Fibroblast of pulmonary artery (primary cell): ENCODE measurements at regions not wholly inside any gene's neighbourhood (a gene's known extent, or its start where the extent isn't known, plus 50 kb on each side); places are given as distances from the start of the nearest gene placed in this dataset.

Experiments used
- DNase-seq: peaks from one replicate; pipeline ENCODE4 v3.0.0-alpha.2; 2010; ENCODE audit warnings: low read depth
- H3K4me3 ChIP-seq: replicated peaks from 2 replicates; pipeline ENCODE4 v1.5.1; 2011; ENCODE audit warnings: low read depth, mild to moderate bottlenecking, control low read depth, low read length, moderate library complexity
- CTCF ChIP-seq: IDR thresholded peaks from 2 replicates; pipeline ENCODE4 v1.5.1; 2011; ENCODE audit warnings: mild to moderate bottlenecking, control low read depth, low read length, inconsistent platforms; ENCODE audit errors: missing control alignments

- no peak for TF ChIP-seq CTCF
- no peak for DNase-seq
- H3K4me3 ChIP-seq: no peak overlapping the region
Observed at GRCh38 chr15:47218295-47218694, 499.0 kb upstream of the SEMA6D start.

- no peak for DNase-seq
- no peak for TF ChIP-seq CTCF
- no peak overlapping the region for H3K4me3 ChIP-seq
Observed at GRCh38 chr15:47244361-47244760, 472.9 kb upstream of the SEMA6D start.

- no peak for TF ChIP-seq CTCF
- no peak overlapping the region for H3K4me3 ChIP-seq
- no peak for DNase-seq
Observed at GRCh38 chr15:47246317-47246716, 471.0 kb upstream of the SEMA6D start.

GRCh38 chr15:47258521-47258920 lies 458.8 kb upstream of the SEMA6D start:
- DNase-seq: no peak
- H3K4me3 ChIP-seq: no peak overlapping the region
- no peak for TF ChIP-seq CTCF

- no peak overlapping the region for H3K4me3 ChIP-seq
Observed at GRCh38 chr15:47265686-47266085, 451.6 kb upstream of the SEMA6D start.

GRCh38 chr15:47266566-47266965 lies 450.7 kb upstream of the SEMA6D start:
- TF ChIP-seq CTCF: no peak
- no peak for DNase-seq
- H3K4me3 ChIP-seq: no peak overlapping the region

More at GRCh38 chr15:47265686-47266085, 451.6 kb upstream of the SEMA6D start:
- TF ChIP-seq CTCF: no peak
- DNase-seq: no peak

- DNase-seq: no peak
- H3K4me3 ChIP-seq: no peak overlapping the region
- TF ChIP-seq CTCF: no peak
Observed at GRCh38 chr15:47273864-47274263, 443.4 kb upstream of the SEMA6D start.
